Type B pancreatic cell (in vitro differentiated cells): ENCODE measurements at regions not wholly inside any gene's neighbourhood (a gene's known extent, or its start where the extent isn't known, plus 50 kb on each side); places are given as distances from the start of the nearest gene placed in this dataset.

ENCODE experiments used
- DNase-seq: peaks from one replicate; pipeline ENCODE4 v3.0.0; 2021; ENCODE audit warnings: mixed read lengths; ENCODE audit not compliant: unreplicated experiment; ENCODE audit errors: extremely low spot score
- H3K27ac Mint-ChIP-seq: 2 replicates; pipeline ENCODE4 v1.8.0; 2021; ENCODE audit warnings: mild to moderate bottlenecking, mixed read lengths
- H3K27me3 Mint-ChIP-seq: 2 replicates; pipeline ENCODE4 v1.8.0; 2021; ENCODE audit warnings: mixed read lengths
- H3K36me3 Mint-ChIP-seq: 2 replicates; pipeline ENCODE4 v1.8.0; 2021; ENCODE audit warnings: mixed read lengths
- H3K4me1 Mint-ChIP-seq: one replicate; pipeline ENCODE4 v1.8.0; 2021; ENCODE audit warnings: mixed read lengths; ENCODE audit not compliant: unreplicated experiment
- H3K4me3 Mint-ChIP-seq: 2 replicates; pipeline ENCODE4 v1.8.0; 2021; ENCODE audit warnings: mild to moderate bottlenecking, mixed read lengths
- H3K9me3 Mint-ChIP-seq: 2 replicates; pipeline ENCODE4 v1.8.0; 2021; ENCODE audit warnings: mixed read lengths
- CTCF ChIP-seq: fragments of 200-600 bp; sonication (generic); conservative IDR thresholded peaks from 2 replicates; pipeline ENCODE4 v1.5.0; 2021; ENCODE audit warnings: antibody characterized with exemption, mild to moderate bottlenecking

DNA sequence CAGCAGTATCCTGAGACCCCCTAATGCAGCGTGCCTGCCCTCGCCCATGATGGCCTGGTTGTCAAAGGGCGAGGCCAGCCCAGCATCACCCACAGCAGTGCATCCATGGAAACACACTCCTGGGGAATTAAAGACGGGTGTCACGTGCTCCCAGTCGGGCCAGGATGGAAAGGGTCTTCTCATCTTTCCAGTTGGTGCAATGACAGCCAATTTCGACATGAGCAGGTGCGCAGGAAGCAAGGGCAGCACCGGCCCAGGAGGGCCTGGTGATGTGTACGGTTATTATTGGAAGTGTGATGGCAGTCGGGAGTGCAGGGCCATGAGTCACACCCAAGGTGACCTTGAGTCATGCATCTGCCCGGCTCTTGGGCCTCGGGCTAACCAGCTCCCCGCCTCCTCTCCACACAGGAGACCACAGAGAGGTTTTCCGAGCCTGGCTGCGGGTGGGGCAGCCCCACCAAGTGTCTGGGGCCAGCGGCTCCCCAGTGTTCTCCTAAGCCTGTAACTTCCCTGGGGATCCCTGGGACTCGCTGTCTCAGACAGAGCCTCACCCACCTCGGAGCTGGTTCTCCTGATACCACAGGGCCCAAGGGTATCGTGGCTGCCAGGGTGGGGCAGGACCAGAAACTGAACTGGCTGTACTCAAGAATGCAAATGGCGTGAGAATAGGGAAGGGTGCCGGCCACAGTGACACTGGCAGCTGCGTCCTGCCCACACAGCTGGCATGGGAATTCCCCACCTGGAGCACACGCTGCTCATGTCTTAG lies 119.8 kb downstream of the SIK1 start:
- Mint-ChIP-seq H3K36me3 (no peaks in the 10 kb centered on the region), H3K27ac (no peak overlapping the region), H3K9me3 (no peaks in the 10 kb centered on the region), H3K27me3 (no peaks in the 10 kb centered on the region), H3K4me1 (peaks cover 14% of the 10 kb centered on the region), H3K4me3 (no peak overlapping the region)
- TF ChIP-seq CTCF, result no peak
- DNase-seq, result no peak

- Mint-ChIP-seq H3K27ac (no peak overlapping the region), H3K27me3 (no peaks in the 10 kb centered on the region), H3K4me1 (peaks cover 7% of the 10 kb centered on the region), H3K4me3 (no peak overlapping the region), H3K36me3 (no peaks in the 10 kb centered on the region), H3K9me3 (no peaks in the 10 kb centered on the region)
- TF ChIP-seq CTCF, result no peak
- no peak for DNase-seq
Measured at GRCh38 chr21:43306391-43306790, 120.5 kb downstream of the SIK1 start.

GRCh38 chr21:43305811-43306311 lies 121.1 kb downstream of the SIK1 start:
- Mint-ChIP-seq H3K4me1 (peaks cover 6% of the 10 kb centered on the region), H3K36me3 (no peaks in the 10 kb centered on the region), H3K4me3 (no peak overlapping the region), H3K27ac (no peak overlapping the region), H3K9me3 (no peaks in the 10 kb centered on the region), H3K27me3 (no peaks in the 10 kb centered on the region)
- DNase-seq, result no peak
- no peak for TF ChIP-seq CTCF

- Mint-ChIP-seq H3K36me3 (no peaks in the 10 kb centered on the region), H3K4me3 (no peak overlapping the region), H3K9me3 (no peaks in the 10 kb centered on the region), H3K4me1 (peaks cover 6% of the 10 kb centered on the region), H3K27ac (no peak overlapping the region), H3K27me3 (no peaks in the 10 kb centered on the region)
- no peak for DNase-seq
- TF ChIP-seq CTCF, result no peak
Measured at GRCh38 chr21:43305336-43305665, 121.6 kb downstream of the SIK1 start.

DNA sequence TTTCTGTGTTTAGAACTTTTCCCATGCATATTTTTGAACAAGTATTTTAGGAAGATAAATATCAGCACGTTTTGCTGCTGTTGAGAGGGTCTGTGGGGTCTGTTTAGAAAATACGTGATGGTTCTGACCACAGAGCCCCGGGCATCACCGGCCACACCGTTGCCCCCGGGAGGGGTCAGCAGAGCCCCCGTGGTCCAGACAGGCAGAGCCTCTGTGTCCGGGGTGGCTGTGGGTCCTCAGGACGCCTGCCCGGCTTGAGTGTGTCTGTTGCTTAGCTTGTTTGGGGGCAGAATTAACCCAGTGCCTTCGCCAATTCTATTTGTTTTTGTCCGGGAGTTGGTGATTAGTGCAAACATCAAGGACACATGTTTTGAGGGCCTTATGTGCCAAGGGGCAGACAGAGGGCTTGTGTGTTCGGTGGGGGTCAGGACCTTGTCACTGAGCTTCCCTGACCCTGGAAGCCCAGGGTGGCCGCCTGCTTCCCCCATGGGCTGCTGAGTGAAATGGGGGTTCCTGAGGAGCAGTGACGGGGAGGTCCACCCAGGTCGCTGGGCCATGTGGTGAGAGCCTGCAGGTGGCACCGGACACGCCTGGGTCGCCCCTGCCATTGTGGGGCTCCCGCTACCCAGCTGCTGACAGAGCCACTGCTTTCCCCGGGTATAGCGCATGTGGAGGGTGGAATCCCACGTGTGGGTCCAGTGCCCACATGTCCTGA lies 122.2 kb downstream of the SIK1 start:
- Mint-ChIP-seq H3K4me1 (peaks cover 6% of the 10 kb centered on the region), H3K4me3 (no peak overlapping the region), H3K9me3 (no peaks in the 10 kb centered on the region), H3K27me3 (no peaks in the 10 kb centered on the region), H3K36me3 (no peaks in the 10 kb centered on the region), H3K27ac (no peak overlapping the region)
- no peak for TF ChIP-seq CTCF
- DNase-seq, result no peak
